ENCODE measurements at regions not wholly inside any gene's neighbourhood (a gene's known extent, or its start where the extent isn't known, plus 50 kb on each side); places are given as distances from the start of the nearest gene placed in this dataset.

DNA sequence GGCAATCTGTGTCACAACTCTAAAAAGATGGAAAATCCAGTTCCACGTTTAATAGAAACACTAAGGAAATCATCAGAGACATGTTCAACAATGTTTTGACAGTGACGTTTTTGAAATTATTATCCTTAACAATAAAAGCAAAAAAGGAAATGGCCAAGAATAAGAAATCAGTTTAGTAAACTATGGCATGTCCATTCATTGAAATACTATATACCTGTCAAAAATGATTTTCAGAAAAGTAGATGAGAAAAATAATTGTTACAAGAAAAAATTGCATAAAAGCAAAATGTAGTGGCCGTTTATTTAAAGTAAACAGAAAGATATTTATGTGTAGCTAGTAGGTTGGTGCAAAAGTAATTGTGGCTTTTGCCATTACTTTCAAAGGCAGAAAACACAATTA lies 345.4 kb upstream of the NPSR1 start:
- TF ChIP-seq TAF1 (IDR thresholded peaks at IDR 0.05; ENCODE audit: low read depth, low read length) (no peak), POLR2A (IDR thresholded peaks at IDR 0.05; ENCODE audit: low read depth, low read length) (no peak), POLR2AphosphoS5 (IDR thresholded peaks at IDR 0.05; ENCODE audit: low read depth, low read length) (no peak), POU2F2 (IDR thresholded peaks at IDR 0.05; ENCODE audit: low read depth, low read length) (no peak), SPI1 (IDR thresholded peaks at IDR 0.05; ENCODE audit: low read depth, low read length) (no peak)
